Psoas muscle (tissue), 7 donors: ENCODE measurements at regions not wholly inside any gene's neighbourhood (a gene's known extent, or its start where the extent isn't known, plus 50 kb on each side); places are given as distances from the start of the nearest gene placed in this dataset.

Source experiments
- ATAC-seq, 4 donors: fragments of 200-7000 bp; cut with Tn5 transposase; one replicate each; pipeline ENCODE4 v1.9.1; 2020; ENCODE audit warnings: moderate library complexity in 3 of 4, mild to moderate bottlenecking in 2 of 4
- DNase-seq, 2 donors: peaks; one replicate each; pipeline ENCODE4 v3.0.0-alpha.2; 2020
- H3K27ac ChIP-seq: fragments of 200-600 bp; one replicate; pipeline ENCODE4 v1.8.0; 2022
- H3K27me3 ChIP-seq, 3 donors: fragments of 200-600 bp in 1 of 3; one replicate each; pipeline versions ENCODE4 v1.6.1 to v1.8.0; 2013 to 2022; ENCODE audit warnings: low read length in 2 of 3, mild to moderate bottlenecking in 2 of 3, moderate library complexity in 1 of 3; ENCODE audit not compliant: insufficient read depth in 3 of 3
- H3K36me3 ChIP-seq, 2 donors: fragments of 200-600 bp in 1 of 2; one replicate each; pipeline versions ENCODE4 v1.6.1 to v1.8.0; 2013 to 2022; ENCODE audit warnings: low read depth in 1 of 2, mild to moderate bottlenecking in 1 of 2, moderate library complexity in 1 of 2; ENCODE audit not compliant: insufficient read depth in 1 of 2
- H3K4me1 ChIP-seq: fragments of 200-600 bp; one replicate; pipeline ENCODE4 v1.8.0; 2022
- H3K4me3 ChIP-seq: fragments of 200-600 bp; one replicate; pipeline ENCODE4 v1.8.0; 2022; ENCODE audit warnings: mild to moderate bottlenecking
- H3K9me3 ChIP-seq: fragments of 200-600 bp; one replicate; pipeline ENCODE4 v1.8.0; 2022
- WGBS, 3 donors: extraction: QIAGEN DNeasy Blood & Tissue Kit; methylation state at CpG; one replicate each; pipeline versions ENCODE4 v1.1.6 to v1.1.7; 2013; 5-methylcytosine and 5-hydroxymethylcytosine counted together
- intact Hi-C, 2 donors: fragments of 100-400 bp; cut with DNase I; formaldehyde crosslinking; loops; one replicate each; pipeline versions ENCODE4 v1.11.0 to v1.14.2; 2022
- TF ChIP-seq, protein P1 (sequence below): fragments of 200-600 bp; IDR thresholded peaks from one replicate; pipeline ENCODE4 v1.8.0; 2022; ENCODE audit warnings: antibody characterized with exemption
- donor health status: healthy with polysubstance abuse.
- donor health status: DM: no; HTN: no; CAD: no; lungs with moderate emphysema.
- donor health status: Bipolar disorder and iron deficiency.
- donor health status: healthy.
- donor health status: DM: yes; HTN: yes; CAD: no.
- donor health status: DM: no; HTN: no; CAD: no.
- donor health status: DM: yes; HTN: yes; CAD: no.

DNA sequence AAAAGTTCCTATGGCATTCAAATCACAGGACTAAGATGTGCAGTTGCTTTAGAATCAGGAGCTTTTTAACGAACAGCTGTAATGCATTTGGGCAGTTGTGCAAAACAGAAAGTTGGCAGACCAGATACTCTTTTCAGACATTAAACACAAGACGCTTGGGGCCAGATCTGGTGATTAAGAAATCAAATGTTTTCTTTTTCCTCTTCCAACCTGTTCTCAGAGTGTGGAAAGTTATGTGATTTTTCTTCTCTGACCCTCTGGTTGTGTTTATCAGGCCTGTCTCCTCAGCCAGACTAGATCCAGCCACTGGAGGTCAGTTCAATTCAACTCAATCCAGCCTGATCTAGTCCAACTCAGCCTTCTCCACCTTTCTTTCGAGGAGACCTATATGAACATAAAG lies 298.5 kb upstream of the PCSK5 start:
- no peaks in the 10 kb centered on the region for H3K9me3 ChIP-seq
- no peak for DNase-seq
- TF ChIP-seq, protein P1, sequence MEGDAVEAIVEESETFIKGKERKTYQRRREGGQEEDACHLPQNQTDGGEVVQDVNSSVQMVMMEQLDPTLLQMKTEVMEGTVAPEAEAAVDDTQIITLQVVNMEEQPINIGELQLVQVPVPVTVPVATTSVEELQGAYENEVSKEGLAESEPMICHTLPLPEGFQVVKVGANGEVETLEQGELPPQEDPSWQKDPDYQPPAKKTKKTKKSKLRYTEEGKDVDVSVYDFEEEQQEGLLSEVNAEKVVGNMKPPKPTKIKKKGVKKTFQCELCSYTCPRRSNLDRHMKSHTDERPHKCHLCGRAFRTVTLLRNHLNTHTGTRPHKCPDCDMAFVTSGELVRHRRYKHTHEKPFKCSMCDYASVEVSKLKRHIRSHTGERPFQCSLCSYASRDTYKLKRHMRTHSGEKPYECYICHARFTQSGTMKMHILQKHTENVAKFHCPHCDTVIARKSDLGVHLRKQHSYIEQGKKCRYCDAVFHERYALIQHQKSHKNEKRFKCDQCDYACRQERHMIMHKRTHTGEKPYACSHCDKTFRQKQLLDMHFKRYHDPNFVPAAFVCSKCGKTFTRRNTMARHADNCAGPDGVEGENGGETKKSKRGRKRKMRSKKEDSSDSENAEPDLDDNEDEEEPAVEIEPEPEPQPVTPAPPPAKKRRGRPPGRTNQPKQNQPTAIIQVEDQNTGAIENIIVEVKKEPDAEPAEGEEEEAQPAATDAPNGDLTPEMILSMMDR = no peak
- H3K27me3 ChIP-seq = no peaks in the 10 kb centered on the region
- no peaks in the 10 kb centered on the region for H3K4me1 ChIP-seq
- no peak for ATAC-seq
- no peaks in the 10 kb centered on the region for H3K36me3 ChIP-seq
- H3K27ac ChIP-seq = no peak overlapping the region
- no peak overlapping the region for H3K4me3 ChIP-seq
- 33 to 59% (median 43%) methylated on average over 3 of the region's 3 CpGs for WGBS, 3 donors
- intact Hi-C loops = no loop called here

DNA sequence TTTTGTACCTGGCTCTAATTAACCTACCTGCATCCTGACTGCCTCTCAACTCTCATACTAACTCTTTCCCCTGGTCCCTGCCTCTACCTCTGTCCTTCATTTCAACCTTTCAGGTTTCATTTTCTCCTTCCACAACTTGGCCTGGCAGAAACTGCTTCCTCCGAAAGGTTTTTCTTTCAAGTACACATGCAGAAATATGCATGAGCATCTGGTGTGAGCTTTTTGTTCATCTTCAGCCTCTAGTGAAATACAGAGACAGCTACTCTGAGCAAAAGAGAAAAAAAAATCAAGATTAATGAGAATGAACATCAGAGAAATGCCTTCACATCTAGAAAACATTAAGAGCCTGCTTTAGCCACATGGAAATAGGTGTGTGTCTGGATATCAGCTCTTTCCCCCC lies 297.9 kb upstream of the PCSK5 start:
- Histone ChIP-seq H3K4me1 (no peaks in the 10 kb centered on the region), H3K36me3 (no peaks in the 10 kb centered on the region), H3K9me3 (no peaks in the 10 kb centered on the region), H3K27ac (no peak overlapping the region), H3K4me3 (no peak overlapping the region), H3K27me3 (no peaks in the 10 kb centered on the region)
- intact Hi-C loops = no loop called here
- TF ChIP-seq, protein P1 = no peak
- no peak for ATAC-seq
- no peak for DNase-seq
- WGBS, 3 donors = 67 to 74% (median 72%) methylated on average over 1 of the region's 1 CpG

DNA sequence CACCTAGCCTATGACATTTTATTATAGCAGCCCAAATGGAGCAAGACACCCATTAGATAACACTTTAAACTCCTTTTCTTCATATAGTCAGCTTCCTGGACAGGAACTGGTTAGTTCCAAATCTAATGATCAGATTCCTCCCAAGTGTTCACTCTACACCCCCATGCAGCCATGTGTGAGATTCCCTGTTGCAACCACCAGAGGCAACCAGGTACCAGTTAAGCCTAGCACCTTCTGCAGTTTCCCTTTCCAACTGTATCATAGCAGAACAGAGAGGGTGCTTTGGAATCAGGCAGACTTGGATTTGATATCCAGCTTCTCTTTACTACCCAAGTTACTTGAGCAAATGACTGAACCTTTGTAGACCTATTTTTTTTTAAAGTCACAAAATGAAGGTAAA lies 296.6 kb upstream of the PCSK5 start:
- no peak overlapping the region for H3K27ac ChIP-seq
- H3K27me3 ChIP-seq = no peaks in the 10 kb centered on the region
- intact Hi-C loops = no loop called here
- TF ChIP-seq, protein P1 = no peak
- H3K4me3 ChIP-seq = no peak overlapping the region
- no peaks in the 10 kb centered on the region for H3K36me3 ChIP-seq
- ATAC-seq (no peak), DNase-seq (no peak)
- no peaks in the 10 kb centered on the region for H3K4me1 ChIP-seq
- no peaks in the 10 kb centered on the region for H3K9me3 ChIP-seq

DNA sequence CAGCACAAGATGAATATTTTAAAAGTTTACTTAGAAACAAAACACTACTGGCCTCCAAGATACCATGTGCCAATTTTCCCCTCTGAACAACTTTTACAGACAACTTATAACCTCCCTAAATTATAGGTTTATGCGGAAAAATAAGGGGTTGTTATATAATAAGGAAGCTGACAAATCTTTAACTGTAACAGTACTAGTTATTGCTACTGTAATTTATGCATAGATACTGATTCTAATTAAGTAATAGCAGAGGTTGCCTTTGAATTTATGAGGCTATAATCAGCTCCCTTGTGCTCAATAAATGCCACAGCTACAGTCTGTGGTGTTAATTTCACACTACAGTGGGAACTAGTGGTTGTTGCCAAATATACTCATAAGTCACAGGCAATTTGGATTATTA lies 291.3 kb upstream of the PCSK5 start:
- no peak for DNase-seq
- no peak for ATAC-seq
- no peak overlapping the region for H3K27ac ChIP-seq
- no peaks in the 10 kb centered on the region for H3K9me3 ChIP-seq
- no peaks in the 10 kb centered on the region for H3K27me3 ChIP-seq
- H3K36me3 ChIP-seq = no peaks in the 10 kb centered on the region
- no peak overlapping the region for H3K4me3 ChIP-seq
- H3K4me1 ChIP-seq = no peaks in the 10 kb centered on the region
- TF ChIP-seq, protein P1 = no peak
- intact Hi-C loops = no loop called here
- WGBS, 3 donors = 42 to 58% (median 56%) methylated on average over 1 of the region's 1 CpG

DNA sequence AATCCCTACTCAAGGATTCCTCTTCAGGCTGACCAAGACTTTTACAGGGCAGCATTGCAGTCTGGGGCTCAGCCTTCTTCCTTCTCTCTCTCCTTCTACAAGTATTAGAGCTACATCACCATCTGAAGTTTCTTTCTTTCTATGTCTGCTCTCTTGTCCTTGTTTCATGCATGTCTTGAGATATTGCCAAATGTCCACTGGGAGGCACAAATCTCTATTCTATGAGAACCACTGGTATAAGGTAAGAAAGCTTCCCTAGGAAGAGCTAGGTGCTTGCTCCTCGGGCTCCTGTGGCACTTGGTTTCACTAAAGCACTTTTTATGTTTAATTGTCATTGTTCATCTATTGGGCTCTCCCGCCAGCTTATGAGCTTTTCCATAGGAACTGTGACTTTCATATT lies 289.2 kb upstream of the PCSK5 start:
- H3K9me3 ChIP-seq = no peaks in the 10 kb centered on the region
- TF ChIP-seq, protein P1 = no peak
- ATAC-seq (no peak), DNase-seq (no peak)
- H3K4me3 ChIP-seq = no peak overlapping the region
- H3K36me3 ChIP-seq = no peaks in the 10 kb centered on the region
- no peaks in the 10 kb centered on the region for H3K4me1 ChIP-seq
- intact Hi-C loops = no loop called here
- 92 to 95% (median 93%) methylated on average over 2 of the region's 2 CpGs for WGBS, 3 donors
- no peaks in the 10 kb centered on the region for H3K27me3 ChIP-seq
- no peak overlapping the region for H3K27ac ChIP-seq
